KMS-11 (cell line): ENCODE measurements at regions not wholly inside any gene's neighbourhood (a gene's known extent, or its start where the extent isn't known, plus 50 kb on each side); places are given as distances from the start of the nearest gene placed in this dataset.

ENCODE experiments used
- H2AFZ ChIP-seq: fragments of 200-600 bp; sonication (generic); 2 replicates; pipeline ENCODE4 v1.6.1; 2016; ENCODE audit warnings: antibody characterized with exemption, mixed run types, low read depth
- H3K27ac ChIP-seq: fragments of 200-600 bp; sonication (generic); 2 replicates; pipeline ENCODE4 v1.6.1; 2016; ENCODE audit warnings: mild to moderate bottlenecking, mixed run types
- H3K27me3 ChIP-seq: fragments of 200-600 bp; sonication (generic); 2 replicates; pipeline ENCODE4 v1.6.1; 2017; ENCODE audit warnings: mild to moderate bottlenecking, low read depth, mixed run types, moderate library complexity; ENCODE audit not compliant: insufficient read depth
- H3K36me3 ChIP-seq: fragments of 200-600 bp; sonication (generic); 2 replicates; pipeline ENCODE4 v1.6.1; 2017; ENCODE audit warnings: mild to moderate bottlenecking, mixed run types; ENCODE audit not compliant: insufficient read depth
- H3K4me1 ChIP-seq: fragments of 200-600 bp; sonication (generic); 2 replicates; pipeline ENCODE4 v1.6.1; 2016; ENCODE audit warnings: mild to moderate bottlenecking, low read depth, mixed run types; ENCODE audit not compliant: poor library complexity, severe bottlenecking
- H3K4me2 ChIP-seq: fragments of 200-600 bp; sonication (generic); 2 replicates; pipeline ENCODE4 v1.7.0; 2016; ENCODE audit warnings: mild to moderate bottlenecking, mixed run types
- H3K4me3 ChIP-seq: fragments of 200-600 bp; sonication (generic); IDR thresholded peaks from 2 replicates; pipeline ENCODE4 v1.6.1; 2017; ENCODE audit warnings: low read depth, low read length, mixed read lengths; ENCODE audit not compliant: insufficient read depth
- H3K79me2 ChIP-seq: fragments of 200-600 bp; sonication (generic); 2 replicates; pipeline ENCODE4 v1.6.1; 2016; ENCODE audit warnings: low read depth, mixed run types; ENCODE audit not compliant: insufficient read depth
- H3K9ac ChIP-seq: fragments of 200-600 bp; sonication (generic); 2 replicates; pipeline ENCODE4 v1.6.1; 2016; ENCODE audit warnings: mild to moderate bottlenecking, mixed run types
- H4K20me1 ChIP-seq: fragments of 200-600 bp; sonication (generic); 2 replicates; pipeline ENCODE4 v1.6.1; 2016; ENCODE audit warnings: mild to moderate bottlenecking, mixed run types; ENCODE audit not compliant: insufficient read depth
- TF ChIP-seq, protein P1 (sequence below): fragments of 200-600 bp; sonication (generic); conservative IDR thresholded peaks from 2 replicates; pipeline ENCODE4 v1.6.1; 2017; ENCODE audit warnings: low read depth, mild to moderate bottlenecking, antibody characterized with exemption, low read length, moderate library complexity, mixed read lengths

- Histone ChIP-seq H3K27ac (no peak overlapping the region), H3K4me1 (no peaks in the 10 kb centered on the region), H3K36me3 (no peaks in the 10 kb centered on the region; the same call in 1 of the 2 replicates), H3K4me3 (no peak overlapping the region), H2AFZ (no peak overlapping the region), H3K4me2 (no peak overlapping the region), H3K9ac (no peak overlapping the region), H4K20me1 (no peaks in the 10 kb centered on the region), H3K79me2 (no peaks in the 10 kb centered on the region), H3K27me3 (no peaks in the 10 kb centered on the region)
- TF ChIP-seq, protein P1, sequence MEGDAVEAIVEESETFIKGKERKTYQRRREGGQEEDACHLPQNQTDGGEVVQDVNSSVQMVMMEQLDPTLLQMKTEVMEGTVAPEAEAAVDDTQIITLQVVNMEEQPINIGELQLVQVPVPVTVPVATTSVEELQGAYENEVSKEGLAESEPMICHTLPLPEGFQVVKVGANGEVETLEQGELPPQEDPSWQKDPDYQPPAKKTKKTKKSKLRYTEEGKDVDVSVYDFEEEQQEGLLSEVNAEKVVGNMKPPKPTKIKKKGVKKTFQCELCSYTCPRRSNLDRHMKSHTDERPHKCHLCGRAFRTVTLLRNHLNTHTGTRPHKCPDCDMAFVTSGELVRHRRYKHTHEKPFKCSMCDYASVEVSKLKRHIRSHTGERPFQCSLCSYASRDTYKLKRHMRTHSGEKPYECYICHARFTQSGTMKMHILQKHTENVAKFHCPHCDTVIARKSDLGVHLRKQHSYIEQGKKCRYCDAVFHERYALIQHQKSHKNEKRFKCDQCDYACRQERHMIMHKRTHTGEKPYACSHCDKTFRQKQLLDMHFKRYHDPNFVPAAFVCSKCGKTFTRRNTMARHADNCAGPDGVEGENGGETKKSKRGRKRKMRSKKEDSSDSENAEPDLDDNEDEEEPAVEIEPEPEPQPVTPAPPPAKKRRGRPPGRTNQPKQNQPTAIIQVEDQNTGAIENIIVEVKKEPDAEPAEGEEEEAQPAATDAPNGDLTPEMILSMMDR: no peak
Observed at GRCh38 chr3:162263596-162263995, 767.0 kb downstream of the OTOL1 start.

DNA sequence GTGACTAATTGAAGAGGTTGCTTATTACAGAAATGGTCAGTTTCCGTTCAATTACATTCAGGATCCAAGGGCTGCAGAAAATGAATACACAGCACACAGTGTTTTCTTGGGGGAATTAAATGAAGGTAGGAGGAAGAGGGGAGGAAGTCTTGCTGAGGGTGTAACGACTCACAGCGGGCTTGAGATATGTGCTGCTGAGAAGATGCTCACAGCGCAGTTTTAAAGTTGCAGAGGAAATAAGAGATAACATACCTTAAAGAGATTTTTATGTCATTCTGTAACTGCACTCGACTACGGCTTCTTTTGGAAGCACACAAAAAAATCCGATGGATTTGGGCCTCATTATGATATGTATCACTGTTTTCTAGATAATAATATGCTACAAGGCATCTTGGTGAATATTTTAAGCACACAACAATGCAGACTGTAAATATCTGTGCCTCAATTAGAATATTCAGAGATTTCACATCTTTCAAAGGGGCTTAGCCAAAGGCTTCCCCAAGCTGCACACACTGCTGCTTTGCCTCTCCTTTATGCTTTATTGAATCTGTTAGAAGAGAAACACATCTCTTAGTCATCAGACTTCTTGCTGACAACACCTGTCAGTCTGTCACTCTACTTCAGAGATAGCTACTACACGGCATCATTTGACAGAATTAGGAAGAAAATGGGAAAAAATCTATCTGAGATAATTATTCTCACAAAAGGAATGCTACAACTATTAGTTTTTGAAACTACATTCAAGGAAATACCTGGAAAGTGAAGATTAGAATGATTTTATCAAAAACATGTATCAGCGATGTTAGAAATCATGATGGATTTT, 773.2 kb downstream of the OTOL1 start:
- H4K20me1 ChIP-seq: no peaks in the 10 kb centered on the region
- H3K27ac ChIP-seq: no peak overlapping the region
- no peak overlapping the region for H3K4me2 ChIP-seq
- TF ChIP-seq, protein P1: no peak
- no peak overlapping the region for H2AFZ ChIP-seq
- no peaks in the 10 kb centered on the region for H3K27me3 ChIP-seq
- H3K9ac ChIP-seq: no peak overlapping the region
- peaks cover 10% of the 10 kb centered on the region for H3K4me1 ChIP-seq
- H3K79me2 ChIP-seq: no peaks in the 10 kb centered on the region
- H3K4me3 ChIP-seq: no peak overlapping the region
- no peaks in the 10 kb centered on the region; the same call in 1 of the 2 replicates for H3K36me3 ChIP-seq

- H3K27ac ChIP-seq: no peak overlapping the region; the same call in 1 of the 2 replicates
- H2AFZ ChIP-seq: no peak overlapping the region
- H3K79me2 ChIP-seq: no peaks in the 10 kb centered on the region
- no peaks in the 10 kb centered on the region for H4K20me1 ChIP-seq
- no peak overlapping the region for H3K9ac ChIP-seq
- TF ChIP-seq, protein P1: no peak
- H3K36me3 ChIP-seq: no peaks in the 10 kb centered on the region
- H3K4me2 ChIP-seq: no peak overlapping the region
- peaks cover 10% of the 10 kb centered on the region for H3K4me1 ChIP-seq
- H3K4me3 ChIP-seq: no peak overlapping the region
- no peaks in the 10 kb centered on the region for H3K27me3 ChIP-seq
Observed at GRCh38 chr3:162274070-162274469, 777.5 kb downstream of the OTOL1 start.

GRCh38 chr3:162278834-162279233, 782.2 kb downstream of the OTOL1 start:
- Histone ChIP-seq H3K79me2 (no peaks in the 10 kb centered on the region), H3K9ac (no peak overlapping the region), H3K36me3 (no peaks in the 10 kb centered on the region), H3K27ac (no peak overlapping the region), H3K27me3 (no peaks in the 10 kb centered on the region), H3K4me2 (no peak overlapping the region), H3K4me1 (peaks cover 9% of the 10 kb centered on the region), H2AFZ (no peak overlapping the region), H4K20me1 (no peaks in the 10 kb centered on the region), H3K4me3 (no peak overlapping the region)
- TF ChIP-seq, protein P1: no peak
